ENCODE measurements at regions not wholly inside any gene's neighbourhood (a gene's known extent, or its start where the extent isn't known, plus 50 kb on each side); places are given as distances from the start of the nearest gene placed in this dataset.

GRCh38 chr10:108749042-108749441 is 1174.3 kb downstream of the XPNPEP1 start:
- Histone ChIP-seq H3K36me3 (ENCODE audit: control insufficient read depth in 2 of 2, insufficient read depth in 2 of 2, low read length in 2 of 2) (no peaks in the 10 kb centered on the region), H3K4me1 (ENCODE audit: control insufficient read depth, insufficient read depth, low read length) (no peaks in the 10 kb centered on the region), H3K27me3 (ENCODE audit: control insufficient read depth in 1 of 2, insufficient read depth in 2 of 2, low read length in 2 of 2) (no peaks in the 10 kb centered on the region), H3K9me3 (ENCODE audit: control insufficient read depth in 2 of 2, low read length in 2 of 2) (no peaks in the 10 kb centered on the region), H3K4me3 (ENCODE audit: low read length in 2 of 2) (no peak overlapping the region), H3K9ac (ENCODE audit: low read length in 2 of 2) (no peak overlapping the region), H3K27ac (ENCODE audit: low read length) (no peak overlapping the region)

DNA sequence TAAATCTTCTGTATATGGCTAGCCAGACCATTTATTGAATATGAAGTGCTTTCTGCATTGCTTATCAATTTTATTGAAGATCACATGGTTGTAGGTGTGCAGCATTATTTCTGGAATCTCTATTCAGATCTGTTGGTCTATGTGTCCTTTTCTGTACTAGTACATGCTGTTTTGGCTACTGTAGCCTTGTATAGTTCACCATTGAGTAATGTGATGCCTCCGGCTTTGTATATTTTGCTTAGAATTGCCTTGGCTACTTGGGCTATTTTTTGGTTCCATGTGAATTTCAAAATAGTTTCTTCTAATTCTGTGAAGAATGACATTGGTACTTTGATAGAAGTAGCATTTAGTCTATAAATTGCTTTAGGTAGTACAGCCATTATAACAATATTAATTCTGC is 1187.2 kb downstream of the XPNPEP1 start:
- Histone ChIP-seq H3K4me1 (ENCODE audit: control insufficient read depth, insufficient read depth, low read length) (no peaks in the 10 kb centered on the region), H3K9ac (ENCODE audit: low read length in 2 of 2) (no peak overlapping the region), H3K9me3 (ENCODE audit: control insufficient read depth in 2 of 2, low read length in 2 of 2) (no peaks in the 10 kb centered on the region), H3K27ac (ENCODE audit: low read length) (no peak overlapping the region), H3K36me3 (ENCODE audit: control insufficient read depth in 2 of 2, insufficient read depth in 2 of 2, low read length in 2 of 2) (no peaks in the 10 kb centered on the region), H3K4me3 (ENCODE audit: low read length in 2 of 2) (no peak overlapping the region), H3K27me3 (ENCODE audit: control insufficient read depth in 1 of 2, insufficient read depth in 2 of 2, low read length in 2 of 2) (no peaks in the 10 kb centered on the region)

DNA sequence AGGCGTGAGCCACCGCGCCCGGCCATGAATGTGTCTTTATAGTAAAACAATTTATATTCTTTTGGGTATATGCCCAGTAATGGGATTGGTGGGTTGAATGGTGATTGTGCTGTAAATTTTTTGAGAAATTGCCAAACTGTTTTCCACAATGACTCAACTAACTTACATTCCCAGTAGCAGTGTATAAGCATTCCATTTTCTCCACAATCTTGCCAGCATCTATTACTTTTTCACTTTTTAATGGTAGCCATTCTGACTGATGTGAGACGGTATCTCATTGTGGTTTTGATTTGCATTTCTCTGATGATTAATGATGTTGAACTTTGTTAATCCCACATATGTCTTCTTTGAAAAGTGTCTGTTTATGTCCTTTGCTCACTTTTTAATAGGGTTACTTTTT is 1187.9 kb downstream of the XPNPEP1 start:
- H3K27ac ChIP-seq (ENCODE audit: low read length): no peak overlapping the region
- no peaks in the 10 kb centered on the region for H3K4me1 ChIP-seq (ENCODE audit: control insufficient read depth, insufficient read depth, low read length)
- H3K9me3 ChIP-seq (ENCODE audit: control insufficient read depth in 2 of 2, low read length in 2 of 2): no peaks in the 10 kb centered on the region
- H3K4me3 ChIP-seq (ENCODE audit: low read length in 2 of 2): no peak overlapping the region
- no peaks in the 10 kb centered on the region for H3K27me3 ChIP-seq (ENCODE audit: control insufficient read depth in 1 of 2, insufficient read depth in 2 of 2, low read length in 2 of 2)
- H3K9ac ChIP-seq (ENCODE audit: low read length in 2 of 2): no peak overlapping the region
- H3K36me3 ChIP-seq (ENCODE audit: control insufficient read depth in 2 of 2, insufficient read depth in 2 of 2, low read length in 2 of 2): no peaks in the 10 kb centered on the region

- Histone ChIP-seq H3K9me3 (ENCODE audit: control insufficient read depth in 2 of 2, low read length in 2 of 2) (peaks cover 0 to 11% of the 10 kb centered on the region in 2 donors), H3K4me1 (ENCODE audit: control insufficient read depth, insufficient read depth, low read length) (no peaks in the 10 kb centered on the region), H3K4me3 (ENCODE audit: low read length in 2 of 2) (no peak overlapping the region), H3K9ac (ENCODE audit: low read length in 2 of 2) (no peak overlapping the region), H3K27me3 (ENCODE audit: control insufficient read depth in 1 of 2, insufficient read depth in 2 of 2, low read length in 2 of 2) (no peaks in the 10 kb centered on the region), H3K36me3 (ENCODE audit: control insufficient read depth in 2 of 2, insufficient read depth in 2 of 2, low read length in 2 of 2) (no peaks in the 10 kb centered on the region), H3K27ac (ENCODE audit: low read length) (no peak overlapping the region)
Observed at GRCh38 chr10:108721874-108722273, 1201.4 kb downstream of the XPNPEP1 start.

DNA sequence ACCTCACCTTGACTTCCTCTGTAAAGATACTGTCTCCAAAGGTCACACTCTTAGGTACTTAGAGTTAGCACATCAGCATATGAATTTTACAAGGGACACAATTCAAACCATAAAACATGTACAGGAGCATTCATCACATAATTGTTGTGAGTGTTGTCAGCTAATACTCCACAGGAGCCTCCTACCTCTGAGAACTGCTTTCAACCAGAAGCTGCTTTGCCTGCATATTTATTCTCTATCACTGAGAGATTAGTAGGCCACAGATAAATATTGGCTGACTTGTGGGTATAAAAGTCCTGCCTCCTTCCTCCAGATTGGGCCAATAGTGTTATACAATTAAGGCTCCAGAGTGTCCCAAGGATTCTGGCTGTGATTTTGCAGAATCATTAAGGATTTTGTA is 1207.0 kb downstream of the XPNPEP1 start:
- no peaks in the 10 kb centered on the region for H3K27me3 ChIP-seq (ENCODE audit: control insufficient read depth in 1 of 2, insufficient read depth in 2 of 2, low read length in 2 of 2)
- H3K4me1 ChIP-seq (ENCODE audit: control insufficient read depth, insufficient read depth, low read length): no peaks in the 10 kb centered on the region
- no peak overlapping the region for H3K9ac ChIP-seq (ENCODE audit: low read length in 2 of 2)
- no peak overlapping the region for H3K27ac ChIP-seq (ENCODE audit: low read length)
- peaks cover 0 to 8% of the 10 kb centered on the region in 2 donors for H3K9me3 ChIP-seq (ENCODE audit: control insufficient read depth in 2 of 2, low read length in 2 of 2)
- no peaks in the 10 kb centered on the region for H3K36me3 ChIP-seq (ENCODE audit: control insufficient read depth in 2 of 2, insufficient read depth in 2 of 2, low read length in 2 of 2)
- no peak overlapping the region for H3K4me3 ChIP-seq (ENCODE audit: low read length in 2 of 2)

GRCh38 chr10:108709927-108710722 is 1213.2 kb downstream of the XPNPEP1 start:
- Histone ChIP-seq H3K9ac (ENCODE audit: low read length in 2 of 2) (no peak overlapping the region), H3K27me3 (ENCODE audit: control insufficient read depth in 1 of 2, insufficient read depth in 2 of 2, low read length in 2 of 2) (no peaks in the 10 kb centered on the region), H3K9me3 (ENCODE audit: control insufficient read depth in 2 of 2, low read length in 2 of 2) (no peaks in the 10 kb centered on the region), H3K27ac (ENCODE audit: low read length) (no peak overlapping the region), H3K4me3 (ENCODE audit: low read length in 2 of 2) (no peak overlapping the region), H3K36me3 (ENCODE audit: control insufficient read depth in 2 of 2, insufficient read depth in 2 of 2, low read length in 2 of 2) (no peaks in the 10 kb centered on the region), H3K4me1 (ENCODE audit: control insufficient read depth, insufficient read depth, low read length) (no peaks in the 10 kb centered on the region)

GRCh38 chr10:108708363-108708762 is 1214.9 kb downstream of the XPNPEP1 start:
- H3K36me3 ChIP-seq (ENCODE audit: control insufficient read depth in 2 of 2, insufficient read depth in 2 of 2, low read length in 2 of 2): no peaks in the 10 kb centered on the region
- H3K27ac ChIP-seq (ENCODE audit: low read length): no peak overlapping the region
- H3K4me3 ChIP-seq (ENCODE audit: low read length in 2 of 2): no peak overlapping the region
- no peaks in the 10 kb centered on the region for H3K4me1 ChIP-seq (ENCODE audit: control insufficient read depth, insufficient read depth, low read length)
- H3K9ac ChIP-seq (ENCODE audit: low read length in 2 of 2): no peak overlapping the region
- H3K27me3 ChIP-seq (ENCODE audit: control insufficient read depth in 1 of 2, insufficient read depth in 2 of 2, low read length in 2 of 2): no peaks in the 10 kb centered on the region
- H3K9me3 ChIP-seq (ENCODE audit: control insufficient read depth in 2 of 2, low read length in 2 of 2): no peaks in the 10 kb centered on the region

DNA sequence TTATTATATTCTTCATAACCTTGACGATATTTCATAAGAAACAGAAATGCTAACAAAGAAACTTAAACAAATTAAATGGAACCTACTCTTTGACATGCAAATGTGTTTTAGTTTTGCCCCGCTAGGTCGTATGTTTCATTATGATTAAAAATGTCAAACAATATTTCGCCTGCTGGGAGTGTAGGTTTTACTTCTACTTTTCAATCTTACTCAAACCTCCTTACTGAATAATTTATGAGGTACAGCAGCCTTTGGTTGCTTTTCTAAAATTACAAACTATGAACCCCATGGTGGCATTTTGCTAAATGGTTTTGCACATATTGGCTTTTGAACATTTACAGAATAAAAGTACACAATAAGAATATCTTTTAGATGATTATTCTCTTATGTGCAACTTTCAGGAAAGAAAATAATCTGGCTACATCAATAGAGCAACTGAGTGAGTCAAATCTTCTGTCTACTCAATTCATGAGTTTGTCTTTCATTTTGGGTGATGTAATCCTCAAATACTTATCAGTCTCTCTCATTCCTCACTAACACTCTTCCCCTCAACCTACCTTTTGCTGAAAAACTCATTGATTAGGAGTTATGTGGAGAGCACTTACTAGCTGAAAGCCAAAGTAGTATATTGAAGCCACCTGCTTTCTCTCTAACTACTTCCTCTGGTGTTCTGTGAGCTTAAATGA is 1226.4 kb downstream of the XPNPEP1 start:
- no peaks in the 10 kb centered on the region for H3K9me3 ChIP-seq (ENCODE audit: control insufficient read depth in 2 of 2, low read length in 2 of 2)
- H3K4me1 ChIP-seq (ENCODE audit: control insufficient read depth, insufficient read depth, low read length): no peaks in the 10 kb centered on the region

DNA sequence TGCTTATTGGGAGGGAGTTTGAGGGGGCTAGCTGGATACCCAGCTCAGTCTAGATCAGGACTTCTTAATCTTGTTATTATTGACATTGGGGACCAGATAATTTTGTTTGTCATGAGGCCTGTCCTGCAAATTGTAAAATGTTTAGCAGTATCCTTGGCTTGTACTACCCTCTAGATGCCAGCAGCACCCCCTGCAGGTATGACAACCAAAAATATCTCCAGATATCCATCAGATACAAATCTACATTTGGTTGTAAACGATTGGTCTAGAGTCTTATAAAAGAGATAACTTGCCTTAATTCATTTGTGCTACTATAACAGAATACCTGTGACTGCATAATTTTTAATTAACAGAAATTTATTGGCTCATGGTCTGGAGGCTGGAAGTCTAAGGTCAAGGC is 1232.2 kb downstream of the XPNPEP1 start:
- Histone ChIP-seq H3K9ac (ENCODE audit: low read length in 2 of 2) (no peak overlapping the region), H3K36me3 (ENCODE audit: control insufficient read depth in 2 of 2, insufficient read depth in 2 of 2, low read length in 2 of 2) (no peaks in the 10 kb centered on the region), H3K4me3 (ENCODE audit: low read length in 2 of 2) (no peak overlapping the region), H3K27ac (ENCODE audit: low read length) (no peak overlapping the region), H3K27me3 (ENCODE audit: control insufficient read depth in 1 of 2, insufficient read depth in 2 of 2, low read length in 2 of 2) (no peaks in the 10 kb centered on the region), H3K4me1 (ENCODE audit: control insufficient read depth, insufficient read depth, low read length) (no peaks in the 10 kb centered on the region), H3K9me3 (ENCODE audit: control insufficient read depth in 2 of 2, low read length in 2 of 2) (no peaks in the 10 kb centered on the region)

More for the DNA sequence above, 1226.4 kb downstream of the XPNPEP1 start:
- no peak overlapping the region for H3K9ac ChIP-seq (ENCODE audit: low read length in 2 of 2)
- H3K27ac ChIP-seq (ENCODE audit: low read length): no peak overlapping the region
- no peak overlapping the region for H3K4me3 ChIP-seq (ENCODE audit: low read length in 2 of 2)
- no peaks in the 10 kb centered on the region for H3K36me3 ChIP-seq (ENCODE audit: control insufficient read depth in 2 of 2, insufficient read depth in 2 of 2, low read length in 2 of 2)
- no peaks in the 10 kb centered on the region for H3K27me3 ChIP-seq (ENCODE audit: control insufficient read depth in 1 of 2, insufficient read depth in 2 of 2, low read length in 2 of 2)

- Histone ChIP-seq H3K9ac (ENCODE audit: low read length in 2 of 2) (no peak overlapping the region), H3K36me3 (ENCODE audit: control insufficient read depth in 2 of 2, insufficient read depth in 2 of 2, low read length in 2 of 2) (no peaks in the 10 kb centered on the region), H3K4me1 (ENCODE audit: control insufficient read depth, insufficient read depth, low read length) (no peaks in the 10 kb centered on the region), H3K27me3 (ENCODE audit: control insufficient read depth in 1 of 2, insufficient read depth in 2 of 2, low read length in 2 of 2) (no peaks in the 10 kb centered on the region), H3K27ac (ENCODE audit: low read length) (no peak overlapping the region), H3K4me3 (ENCODE audit: low read length in 2 of 2) (no peak overlapping the region), H3K9me3 (ENCODE audit: control insufficient read depth in 2 of 2, low read length in 2 of 2) (no peaks in the 10 kb centered on the region)
Observed at GRCh38 chr10:108690530-108690929, 1232.8 kb downstream of the XPNPEP1 start.

GRCh38 chr10:108689891-108690290 is 1233.4 kb downstream of the XPNPEP1 start:
- Histone ChIP-seq H3K27ac (ENCODE audit: low read length) (no peak overlapping the region), H3K27me3 (ENCODE audit: control insufficient read depth in 1 of 2, insufficient read depth in 2 of 2, low read length in 2 of 2) (no peaks in the 10 kb centered on the region), H3K4me3 (ENCODE audit: low read length in 2 of 2) (no peak overlapping the region), H3K36me3 (ENCODE audit: control insufficient read depth in 2 of 2, insufficient read depth in 2 of 2, low read length in 2 of 2) (no peaks in the 10 kb centered on the region), H3K9me3 (ENCODE audit: control insufficient read depth in 2 of 2, low read length in 2 of 2) (no peaks in the 10 kb centered on the region), H3K4me1 (ENCODE audit: control insufficient read depth, insufficient read depth, low read length) (no peaks in the 10 kb centered on the region), H3K9ac (ENCODE audit: low read length in 2 of 2) (no peak overlapping the region)

All from stomach smooth muscle (tissue), 2 donors.